ENCODE measurements at regions not wholly inside any gene's neighbourhood (a gene's known extent, or its start where the extent isn't known, plus 50 kb on each side); places are given as distances from the start of the nearest gene placed in this dataset.

DNA sequence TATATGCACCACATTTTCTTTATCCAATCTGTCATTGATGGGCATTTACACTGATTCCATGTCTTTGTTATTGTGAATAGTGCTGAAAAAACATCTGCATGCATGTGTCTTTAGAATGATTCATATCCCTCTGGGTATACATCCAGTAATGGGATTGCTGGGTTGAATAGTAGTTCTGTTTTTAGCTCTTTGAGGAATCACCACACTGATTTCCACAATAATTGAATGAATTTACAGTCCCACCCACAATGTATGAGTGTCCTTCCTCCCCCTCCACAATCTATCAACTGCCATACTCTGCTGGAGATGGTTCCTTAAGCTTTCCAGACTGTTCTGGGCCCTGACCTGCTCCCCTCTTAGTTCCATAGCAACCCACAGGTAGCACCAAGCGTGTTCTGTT lies 667.0 kb downstream of the LIG4 start (continued):
- TF ChIP-seq, protein P1, sequence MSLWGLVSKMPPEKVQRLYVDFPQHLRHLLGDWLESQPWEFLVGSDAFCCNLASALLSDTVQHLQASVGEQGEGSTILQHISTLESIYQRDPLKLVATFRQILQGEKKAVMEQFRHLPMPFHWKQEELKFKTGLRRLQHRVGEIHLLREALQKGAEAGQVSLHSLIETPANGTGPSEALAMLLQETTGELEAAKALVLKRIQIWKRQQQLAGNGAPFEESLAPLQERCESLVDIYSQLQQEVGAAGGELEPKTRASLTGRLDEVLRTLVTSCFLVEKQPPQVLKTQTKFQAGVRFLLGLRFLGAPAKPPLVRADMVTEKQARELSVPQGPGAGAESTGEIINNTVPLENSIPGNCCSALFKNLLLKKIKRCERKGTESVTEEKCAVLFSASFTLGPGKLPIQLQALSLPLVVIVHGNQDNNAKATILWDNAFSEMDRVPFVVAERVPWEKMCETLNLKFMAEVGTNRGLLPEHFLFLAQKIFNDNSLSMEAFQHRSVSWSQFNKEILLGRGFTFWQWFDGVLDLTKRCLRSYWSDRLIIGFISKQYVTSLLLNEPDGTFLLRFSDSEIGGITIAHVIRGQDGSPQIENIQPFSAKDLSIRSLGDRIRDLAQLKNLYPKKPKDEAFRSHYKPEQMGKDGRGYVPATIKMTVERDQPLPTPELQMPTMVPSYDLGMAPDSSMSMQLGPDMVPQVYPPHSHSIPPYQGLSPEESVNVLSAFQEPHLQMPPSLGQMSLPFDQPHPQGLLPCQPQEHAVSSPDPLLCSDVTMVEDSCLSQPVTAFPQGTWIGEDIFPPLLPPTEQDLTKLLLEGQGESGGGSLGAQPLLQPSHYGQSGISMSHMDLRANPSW (CRISPR knock-in tag; conservative IDR thresholded peaks at IDR 0.05; ENCODE audit: low read depth), result no peak
- TF ChIP-seq, protein P2, sequence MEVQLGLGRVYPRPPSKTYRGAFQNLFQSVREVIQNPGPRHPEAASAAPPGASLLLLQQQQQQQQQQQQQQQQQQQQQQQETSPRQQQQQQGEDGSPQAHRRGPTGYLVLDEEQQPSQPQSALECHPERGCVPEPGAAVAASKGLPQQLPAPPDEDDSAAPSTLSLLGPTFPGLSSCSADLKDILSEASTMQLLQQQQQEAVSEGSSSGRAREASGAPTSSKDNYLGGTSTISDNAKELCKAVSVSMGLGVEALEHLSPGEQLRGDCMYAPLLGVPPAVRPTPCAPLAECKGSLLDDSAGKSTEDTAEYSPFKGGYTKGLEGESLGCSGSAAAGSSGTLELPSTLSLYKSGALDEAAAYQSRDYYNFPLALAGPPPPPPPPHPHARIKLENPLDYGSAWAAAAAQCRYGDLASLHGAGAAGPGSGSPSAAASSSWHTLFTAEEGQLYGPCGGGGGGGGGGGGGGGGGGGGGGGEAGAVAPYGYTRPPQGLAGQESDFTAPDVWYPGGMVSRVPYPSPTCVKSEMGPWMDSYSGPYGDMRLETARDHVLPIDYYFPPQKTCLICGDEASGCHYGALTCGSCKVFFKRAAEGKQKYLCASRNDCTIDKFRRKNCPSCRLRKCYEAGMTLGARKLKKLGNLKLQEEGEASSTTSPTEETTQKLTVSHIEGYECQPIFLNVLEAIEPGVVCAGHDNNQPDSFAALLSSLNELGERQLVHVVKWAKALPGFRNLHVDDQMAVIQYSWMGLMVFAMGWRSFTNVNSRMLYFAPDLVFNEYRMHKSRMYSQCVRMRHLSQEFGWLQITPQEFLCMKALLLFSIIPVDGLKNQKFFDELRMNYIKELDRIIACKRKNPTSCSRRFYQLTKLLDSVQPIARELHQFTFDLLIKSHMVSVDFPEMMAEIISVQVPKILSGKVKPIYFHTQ (CRISPR knock-in tag; IDR thresholded peaks at IDR 0.05), result no peak
- TF ChIP-seq, protein P3, sequence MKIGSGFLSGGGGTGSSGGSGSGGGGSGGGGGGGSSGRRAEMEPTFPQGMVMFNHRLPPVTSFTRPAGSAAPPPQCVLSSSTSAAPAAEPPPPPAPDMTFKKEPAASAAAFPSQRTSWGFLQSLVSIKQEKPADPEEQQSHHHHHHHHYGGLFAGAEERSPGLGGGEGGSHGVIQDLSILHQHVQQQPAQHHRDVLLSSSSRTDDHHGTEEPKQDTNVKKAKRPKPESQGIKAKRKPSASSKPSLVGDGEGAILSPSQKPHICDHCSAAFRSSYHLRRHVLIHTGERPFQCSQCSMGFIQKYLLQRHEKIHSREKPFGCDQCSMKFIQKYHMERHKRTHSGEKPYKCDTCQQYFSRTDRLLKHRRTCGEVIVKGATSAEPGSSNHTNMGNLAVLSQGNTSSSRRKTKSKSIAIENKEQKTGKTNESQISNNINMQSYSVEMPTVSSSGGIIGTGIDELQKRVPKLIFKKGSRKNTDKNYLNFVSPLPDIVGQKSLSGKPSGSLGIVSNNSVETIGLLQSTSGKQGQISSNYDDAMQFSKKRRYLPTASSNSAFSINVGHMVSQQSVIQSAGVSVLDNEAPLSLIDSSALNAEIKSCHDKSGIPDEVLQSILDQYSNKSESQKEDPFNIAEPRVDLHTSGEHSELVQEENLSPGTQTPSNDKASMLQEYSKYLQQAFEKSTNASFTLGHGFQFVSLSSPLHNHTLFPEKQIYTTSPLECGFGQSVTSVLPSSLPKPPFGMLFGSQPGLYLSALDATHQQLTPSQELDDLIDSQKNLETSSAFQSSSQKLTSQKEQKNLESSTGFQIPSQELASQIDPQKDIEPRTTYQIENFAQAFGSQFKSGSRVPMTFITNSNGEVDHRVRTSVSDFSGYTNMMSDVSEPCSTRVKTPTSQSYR (CRISPR knock-in tag; IDR thresholded peaks at IDR 0.05), result no peak
- no peak for TF ChIP-seq RORB (CRISPR knock-in tag; IDR thresholded peaks at IDR 0.05)
- TF ChIP-seq OVOL2 (CRISPR knock-in tag; IDR thresholded peaks at IDR 0.05; ENCODE audit: borderline replicate concordance), result no peak
- no peak for TF ChIP-seq GTF2I (CRISPR knock-in tag; conservative IDR thresholded peaks at IDR 0.05)
- TF ChIP-seq CREB1 (CRISPR knock-in tag; IDR thresholded peaks at IDR 0.05), result no peak
- TF ChIP-seq ZNF416 (CRISPR knock-in tag; IDR thresholded peaks at IDR 0.05), result no peak
- TF ChIP-seq ZNF396 (CRISPR knock-in tag; IDR thresholded peaks at IDR 0.05; ENCODE audit: borderline replicate concordance), result no peak
- TF ChIP-seq, protein P4, sequence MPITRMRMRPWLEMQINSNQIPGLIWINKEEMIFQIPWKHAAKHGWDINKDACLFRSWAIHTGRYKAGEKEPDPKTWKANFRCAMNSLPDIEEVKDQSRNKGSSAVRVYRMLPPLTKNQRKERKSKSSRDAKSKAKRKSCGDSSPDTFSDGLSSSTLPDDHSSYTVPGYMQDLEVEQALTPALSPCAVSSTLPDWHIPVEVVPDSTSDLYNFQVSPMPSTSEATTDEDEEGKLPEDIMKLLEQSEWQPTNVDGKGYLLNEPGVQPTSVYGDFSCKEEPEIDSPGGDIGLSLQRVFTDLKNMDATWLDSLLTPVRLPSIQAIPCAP (CRISPR knock-in tag; IDR thresholded peaks at IDR 0.05), result no peak
- TF ChIP-seq, protein P5, sequence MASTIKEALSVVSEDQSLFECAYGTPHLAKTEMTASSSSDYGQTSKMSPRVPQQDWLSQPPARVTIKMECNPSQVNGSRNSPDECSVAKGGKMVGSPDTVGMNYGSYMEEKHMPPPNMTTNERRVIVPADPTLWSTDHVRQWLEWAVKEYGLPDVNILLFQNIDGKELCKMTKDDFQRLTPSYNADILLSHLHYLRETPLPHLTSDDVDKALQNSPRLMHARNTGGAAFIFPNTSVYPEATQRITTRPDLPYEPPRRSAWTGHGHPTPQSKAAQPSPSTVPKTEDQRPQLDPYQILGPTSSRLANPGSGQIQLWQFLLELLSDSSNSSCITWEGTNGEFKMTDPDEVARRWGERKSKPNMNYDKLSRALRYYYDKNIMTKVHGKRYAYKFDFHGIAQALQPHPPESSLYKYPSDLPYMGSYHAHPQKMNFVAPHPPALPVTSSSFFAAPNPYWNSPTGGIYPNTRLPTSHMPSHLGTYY (CRISPR knock-in tag; IDR thresholded peaks at IDR 0.05), result no peak

DNA sequence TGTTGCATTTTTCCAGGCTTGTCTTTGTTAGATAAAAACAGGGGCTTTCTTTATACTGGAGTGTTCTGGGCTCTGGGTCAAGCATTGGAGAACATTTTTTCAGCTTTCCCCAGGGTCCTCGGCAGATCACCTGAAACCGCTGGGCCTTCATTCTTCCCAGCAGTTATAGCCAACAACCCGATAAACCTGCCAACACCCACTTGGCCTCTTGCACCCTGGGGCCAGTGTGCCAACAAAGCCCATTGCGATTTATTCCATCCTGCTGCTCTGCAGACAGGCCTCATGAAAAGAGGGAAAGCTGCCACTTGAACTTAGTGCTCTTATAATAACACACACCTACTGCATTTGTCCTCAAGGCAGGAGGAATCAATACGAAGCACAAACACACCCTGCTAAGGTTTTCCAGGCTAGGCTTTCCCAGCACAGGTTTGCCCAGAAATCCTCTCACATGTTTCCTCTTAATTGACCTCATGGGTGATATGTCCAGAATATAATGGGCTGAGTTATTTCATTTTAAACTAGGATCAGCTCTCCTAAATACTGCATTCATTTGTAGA lies 669.3 kb downstream of the LIG4 start:
- POLR2A ChIA-PET, result no interaction called here
- H3K4me3 Mint-ChIP-seq, result no peak overlapping the region
- CTCF ChIA-PET, result no interaction called here

More for the DNA sequence above, 669.3 kb downstream of the LIG4 start:
- TF ChIP-seq CREB1 (CRISPR knock-in tag; IDR thresholded peaks at IDR 0.05), result no peak
- TF ChIP-seq, protein P6, sequence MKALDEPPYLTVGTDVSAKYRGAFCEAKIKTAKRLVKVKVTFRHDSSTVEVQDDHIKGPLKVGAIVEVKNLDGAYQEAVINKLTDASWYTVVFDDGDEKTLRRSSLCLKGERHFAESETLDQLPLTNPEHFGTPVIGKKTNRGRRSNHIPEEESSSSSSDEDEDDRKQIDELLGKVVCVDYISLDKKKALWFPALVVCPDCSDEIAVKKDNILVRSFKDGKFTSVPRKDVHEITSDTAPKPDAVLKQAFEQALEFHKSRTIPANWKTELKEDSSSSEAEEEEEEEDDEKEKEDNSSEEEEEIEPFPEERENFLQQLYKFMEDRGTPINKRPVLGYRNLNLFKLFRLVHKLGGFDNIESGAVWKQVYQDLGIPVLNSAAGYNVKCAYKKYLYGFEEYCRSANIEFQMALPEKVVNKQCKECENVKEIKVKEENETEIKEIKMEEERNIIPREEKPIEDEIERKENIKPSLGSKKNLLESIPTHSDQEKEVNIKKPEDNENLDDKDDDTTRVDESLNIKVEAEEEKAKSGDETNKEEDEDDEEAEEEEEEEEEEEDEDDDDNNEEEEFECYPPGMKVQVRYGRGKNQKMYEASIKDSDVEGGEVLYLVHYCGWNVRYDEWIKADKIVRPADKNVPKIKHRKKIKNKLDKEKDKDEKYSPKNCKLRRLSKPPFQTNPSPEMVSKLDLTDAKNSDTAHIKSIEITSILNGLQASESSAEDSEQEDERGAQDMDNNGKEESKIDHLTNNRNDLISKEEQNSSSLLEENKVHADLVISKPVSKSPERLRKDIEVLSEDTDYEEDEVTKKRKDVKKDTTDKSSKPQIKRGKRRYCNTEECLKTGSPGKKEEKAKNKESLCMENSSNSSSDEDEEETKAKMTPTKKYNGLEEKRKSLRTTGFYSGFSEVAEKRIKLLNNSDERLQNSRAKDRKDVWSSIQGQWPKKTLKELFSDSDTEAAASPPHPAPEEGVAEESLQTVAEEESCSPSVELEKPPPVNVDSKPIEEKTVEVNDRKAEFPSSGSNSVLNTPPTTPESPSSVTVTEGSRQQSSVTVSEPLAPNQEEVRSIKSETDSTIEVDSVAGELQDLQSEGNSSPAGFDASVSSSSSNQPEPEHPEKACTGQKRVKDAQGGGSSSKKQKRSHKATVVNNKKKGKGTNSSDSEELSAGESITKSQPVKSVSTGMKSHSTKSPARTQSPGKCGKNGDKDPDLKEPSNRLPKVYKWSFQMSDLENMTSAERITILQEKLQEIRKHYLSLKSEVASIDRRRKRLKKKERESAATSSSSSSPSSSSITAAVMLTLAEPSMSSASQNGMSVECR (CRISPR knock-in tag; IDR thresholded peaks at IDR 0.05; ENCODE audit: borderline replicate concordance), result no peak
- TF ChIP-seq ZNF671 (CRISPR knock-in tag; IDR thresholded peaks at IDR 0.05), result no peak
- no peak for TF ChIP-seq ZNF232 (CRISPR knock-in tag; IDR thresholded peaks at IDR 0.05)
- TF ChIP-seq NFE2L1 (CRISPR knock-in tag; IDR thresholded peaks at IDR 0.05), result no peak
- TF ChIP-seq, protein P7, sequence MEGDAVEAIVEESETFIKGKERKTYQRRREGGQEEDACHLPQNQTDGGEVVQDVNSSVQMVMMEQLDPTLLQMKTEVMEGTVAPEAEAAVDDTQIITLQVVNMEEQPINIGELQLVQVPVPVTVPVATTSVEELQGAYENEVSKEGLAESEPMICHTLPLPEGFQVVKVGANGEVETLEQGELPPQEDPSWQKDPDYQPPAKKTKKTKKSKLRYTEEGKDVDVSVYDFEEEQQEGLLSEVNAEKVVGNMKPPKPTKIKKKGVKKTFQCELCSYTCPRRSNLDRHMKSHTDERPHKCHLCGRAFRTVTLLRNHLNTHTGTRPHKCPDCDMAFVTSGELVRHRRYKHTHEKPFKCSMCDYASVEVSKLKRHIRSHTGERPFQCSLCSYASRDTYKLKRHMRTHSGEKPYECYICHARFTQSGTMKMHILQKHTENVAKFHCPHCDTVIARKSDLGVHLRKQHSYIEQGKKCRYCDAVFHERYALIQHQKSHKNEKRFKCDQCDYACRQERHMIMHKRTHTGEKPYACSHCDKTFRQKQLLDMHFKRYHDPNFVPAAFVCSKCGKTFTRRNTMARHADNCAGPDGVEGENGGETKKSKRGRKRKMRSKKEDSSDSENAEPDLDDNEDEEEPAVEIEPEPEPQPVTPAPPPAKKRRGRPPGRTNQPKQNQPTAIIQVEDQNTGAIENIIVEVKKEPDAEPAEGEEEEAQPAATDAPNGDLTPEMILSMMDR (IDR thresholded peaks at IDR 0.05), result no peak
- TF ChIP-seq, protein P8, sequence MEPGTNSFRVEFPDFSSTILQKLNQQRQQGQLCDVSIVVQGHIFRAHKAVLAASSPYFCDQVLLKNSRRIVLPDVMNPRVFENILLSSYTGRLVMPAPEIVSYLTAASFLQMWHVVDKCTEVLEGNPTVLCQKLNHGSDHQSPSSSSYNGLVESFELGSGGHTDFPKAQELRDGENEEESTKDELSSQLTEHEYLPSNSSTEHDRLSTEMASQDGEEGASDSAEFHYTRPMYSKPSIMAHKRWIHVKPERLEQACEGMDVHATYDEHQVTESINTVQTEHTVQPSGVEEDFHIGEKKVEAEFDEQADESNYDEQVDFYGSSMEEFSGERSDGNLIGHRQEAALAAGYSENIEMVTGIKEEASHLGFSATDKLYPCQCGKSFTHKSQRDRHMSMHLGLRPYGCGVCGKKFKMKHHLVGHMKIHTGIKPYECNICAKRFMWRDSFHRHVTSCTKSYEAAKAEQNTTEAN (CRISPR knock-in tag; IDR thresholded peaks at IDR 0.05), result no peak
- peaks cover 17% of the 10 kb centered on the region for H3K9me3 Mint-ChIP-seq
- no peaks in the 10 kb centered on the region for H3K4me1 Mint-ChIP-seq
- H3K27ac Mint-ChIP-seq, result no peak overlapping the region
- DNase-seq (ENCODE audit: low spot score), result no peak
- ATAC-seq, result no peak
- H3K36me3 Mint-ChIP-seq, result no peaks in the 10 kb centered on the region
- no peaks in the 10 kb centered on the region for H3K27me3 Mint-ChIP-seq (ENCODE audit: low read depth)
